Endothelial cell of umbilical vein (primary cell): ENCODE measurements at regions not wholly inside any gene's neighbourhood (a gene's known extent, or its start where the extent isn't known, plus 50 kb on each side); places are given as distances from the start of the nearest gene placed in this dataset.

Experiments
- BruUV-seq: library from RNA; stranded (reverse); fragments of 400-500 nt; replicated peaks from 2 replicates; lab custom pipeline; 2021; lab: Mats Ljungman, UMichigan
- CTCF ChIA-PET: fragments of 300-600, 350-600 bp; sonication (Branson Sonifier 250); formaldehyde crosslinking; loops from one replicate; lab custom pipeline; 2021; ENCODE audit warnings: antibody characterized with exemption, inconsistent platforms; lab: Charles Lee
- POLR2A ChIA-PET: fragments of 300-600, 350-600 bp; sonication (Branson Sonifier 250); formaldehyde crosslinking; loops from one replicate; lab custom pipeline; 2021; ENCODE audit warnings: antibody characterized with exemption, inconsistent platforms; lab: Charles Lee
- DNase-seq: peaks from one replicate; pipeline ENCODE4 v3.0.0-alpha.2; 2011; ENCODE audit warnings: low read depth, low spot score
- FAIRE-seq: peaks from 2 replicates; lab custom pipeline; 2011; peaks lifted over from hg19 to GRCh38; lab: Jason Lieb, UNC
- H2AFZ ChIP-seq: 2 replicates; pipeline ENCODE4 v1.6.0; 2012; ENCODE audit warnings: low read depth, low read length, control low read depth, inconsistent platforms
- H3K27ac ChIP-seq: 2 replicates; pipeline ENCODE4 v1.5.1; 2011; ENCODE audit warnings: low read depth, mild to moderate bottlenecking, control low read depth, low read length, moderate library complexity; ENCODE audit not compliant: insufficient read depth
- H3K27me3 ChIP-seq, 2 experiments: 2 replicates each; pipeline versions ENCODE4 v1.6.0 to v1.6.1; 2011; ENCODE audit warnings: low read length in 2 of 2, mixed read lengths in 1 of 2; ENCODE audit not compliant: control insufficient read depth in 2 of 2, insufficient read depth in 2 of 2
- H3K36me3 ChIP-seq, 2 experiments: 2 replicates in 1 of 2; 3 replicates in 1 of 2; pipeline ENCODE4 v1.5.1; 2011; ENCODE audit warnings: low read length in 2 of 2, mild to moderate bottlenecking in 1 of 2, moderate library complexity in 1 of 2; ENCODE audit not compliant: control insufficient read depth in 2 of 2, insufficient read depth in 2 of 2; ENCODE audit errors: extremely low read depth in 1 of 2
- H3K4me1 ChIP-seq: 3 replicates; pipeline ENCODE4 v1.5.1; 2011; ENCODE audit warnings: mild to moderate bottlenecking, low read length; ENCODE audit not compliant: control insufficient read depth, insufficient read depth; ENCODE audit errors: extremely low read depth
- H3K4me2 ChIP-seq: 2 replicates; pipeline ENCODE4 v1.6.1; 2011; ENCODE audit warnings: low read length, control low read depth, mixed read lengths; ENCODE audit not compliant: insufficient read depth
- H3K4me3 ChIP-seq, 3 experiments: fragments of 200-600 bp in 1 of 3; sonication (generic), shearing (Covaris generic) in 1 of 3; replicated peaks in 1 of 3; 2 replicates each; pipeline ENCODE4 v1.5.1; 2011 to 2016; ENCODE audit warnings: control low read depth in 3 of 3, low read length in 3 of 3, mild to moderate bottlenecking in 2 of 3, inconsistent platforms in 1 of 3, low read depth in 1 of 3, moderate library complexity in 1 of 3; ENCODE audit not compliant: insufficient read depth in 1 of 3
- H3K79me2 ChIP-seq: 2 replicates; pipeline ENCODE4 v1.6.0; 2012; ENCODE audit warnings: low read length, inconsistent platforms; ENCODE audit not compliant: control insufficient read depth, insufficient read depth
- H3K9ac ChIP-seq: replicated peaks from 2 replicates; pipeline ENCODE3; 2011; ENCODE audit warnings: low read length, control low read depth; ENCODE audit not compliant: insufficient read depth; ENCODE audit errors: extremely low read depth
- H3K9me1 ChIP-seq: replicated peaks from 3 replicates; pipeline ENCODE4 v1.6.0; 2011; ENCODE audit warnings: mild to moderate bottlenecking, low read length; ENCODE audit not compliant: control insufficient read depth, insufficient read depth; ENCODE audit errors: extremely low read depth
- H3K9me3 ChIP-seq: replicated peaks from 2 replicates; pipeline ENCODE4 v1.5.1; 2012; ENCODE audit warnings: low read length, inconsistent platforms; ENCODE audit not compliant: control insufficient read depth, insufficient read depth
- H4K20me1 ChIP-seq: replicated peaks from 2 replicates; pipeline ENCODE3; 2011; ENCODE audit warnings: mild to moderate bottlenecking, low read length; ENCODE audit not compliant: control insufficient read depth, insufficient read depth; ENCODE audit errors: extremely low read depth
- CTCF ChIP-seq, 2 donors: IDR thresholded peaks; 1 replicate in 1 of 2; 2 replicates in 1 of 2; pipeline ENCODE4 v1.5.1; 2011; ENCODE audit warnings: low read length in 2 of 2, mild to moderate bottlenecking in 2 of 2, moderate library complexity in 2 of 2, control low read depth in 1 of 2, inconsistent platforms in 1 of 2, low read depth in 1 of 2; ENCODE audit not compliant: insufficient read depth in 1 of 2; ENCODE audit errors: extremely low read depth in 1 of 2
- EZH2 ChIP-seq: IDR thresholded peaks from 2 replicates; pipeline ENCODE4 v1.6.1; 2012; ENCODE audit warnings: borderline replicate concordance, low read depth, mild to moderate bottlenecking, moderate library complexity, low read length, inconsistent platforms; ENCODE audit not compliant: severe bottlenecking
- FOS ChIP-seq: IDR thresholded peaks from 2 replicates; pipeline ENCODE4 v1.6.1; 2011; ENCODE audit warnings: mild to moderate bottlenecking, low read length, moderate library complexity, borderline replicate concordance; ENCODE audit not compliant: insufficient read depth
- GATA2 ChIP-seq: IDR thresholded peaks from 2 replicates; pipeline ENCODE4 v1.7.0; 2011; ENCODE audit warnings: low read depth, mild to moderate bottlenecking, moderate library complexity, mixed read lengths, low read length; ENCODE audit not compliant: insufficient read length, insufficient read depth
- JUN ChIP-seq: IDR thresholded peaks from 2 replicates; pipeline ENCODE4 v1.6.1; 2011; ENCODE audit warnings: borderline replicate concordance, low read depth; ENCODE audit not compliant: insufficient read length, insufficient read depth
- MYC ChIP-seq: IDR thresholded peaks from one replicate; pipeline ENCODE4 v1.6.1; 2011; ENCODE audit warnings: mild to moderate bottlenecking, low read depth, low read length
- POLR2A ChIP-seq: IDR thresholded peaks from 2 replicates; pipeline ENCODE4 v1.6.1; 2012; ENCODE audit warnings: low read depth, mild to moderate bottlenecking, control low read depth, low read length
- POLR2AphosphoS5 ChIP-seq: IDR thresholded peaks from 2 replicates; pipeline ENCODE4 v1.6.1; 2012; ENCODE audit warnings: low read depth, mild to moderate bottlenecking, control low read depth, low read length, moderate library complexity; ENCODE audit not compliant: insufficient read depth
- dilution Hi-C: fragments of 300-500 bp; cut with MboI; formaldehyde crosslinking; loops from one replicate; pipeline ENCODE4 v1.15.0; 2019; ENCODE audit warnings: low sequenced_read_pairs; ENCODE audit not compliant: extremely low pct_ligation_motif_present
- intact Hi-C: fragments of 100-400 bp; cut with micrococcal nuclease; formaldehyde crosslinking; loops from one replicate; pipeline ENCODE4 v1.10.0; 2022
- TF ChIP-seq, protein P1 (sequence below): IDR thresholded peaks from 2 replicates; pipeline ENCODE4 v1.6.1; 2011; ENCODE audit not compliant: insufficient read depth, insufficient read length

DNA sequence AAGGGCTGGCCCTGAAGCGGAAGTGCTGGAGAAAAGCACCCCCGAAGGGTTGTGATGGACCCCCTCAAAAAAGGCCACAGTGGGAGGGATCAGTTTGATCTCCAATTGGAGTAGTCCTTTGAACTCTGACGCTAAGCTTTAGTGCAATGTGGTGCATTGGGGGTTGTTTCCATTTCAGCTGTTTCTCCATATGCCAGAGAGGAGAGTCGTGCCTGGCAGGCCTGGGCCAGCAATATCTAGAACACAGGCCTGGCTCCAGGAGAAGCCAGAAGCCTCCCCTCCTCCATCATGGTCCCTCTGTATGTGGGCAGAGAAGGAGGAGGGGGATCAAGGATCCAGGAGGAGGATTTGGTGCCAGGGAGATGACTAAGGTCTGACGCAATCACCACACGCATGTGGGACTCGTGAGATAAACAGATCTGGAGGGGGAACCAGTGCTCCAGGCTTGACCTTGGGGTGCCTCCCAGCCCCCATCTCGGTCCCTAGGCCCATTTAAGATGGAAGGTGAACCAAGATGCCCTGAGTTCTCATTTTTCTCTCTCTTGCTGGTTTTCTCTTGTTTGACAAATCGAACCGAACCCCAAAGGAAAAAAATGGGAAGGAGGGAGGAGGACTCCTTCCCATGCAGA lies 517.4 kb upstream of the JARID2 start:
- Histone ChIP-seq H3K9ac (no peak overlapping the region), H3K9me1 (no peaks in the 10 kb centered on the region), H3K27me3 (no peaks in the 10 kb centered on the region), H3K4me3 (no peak overlapping the region), H3K4me1 (no peaks in the 10 kb centered on the region), H3K36me3 (no peaks in the 10 kb centered on the region), H3K27ac (no peak overlapping the region), H3K79me2 (no peaks in the 10 kb centered on the region), H3K9me3 (no peaks in the 10 kb centered on the region), H4K20me1 (no peaks in the 10 kb centered on the region), H2AFZ (no peak overlapping the region), H3K4me2 (no peak overlapping the region)
- no peak for TF ChIP-seq EZH2
- no peak for TF ChIP-seq GATA2
- TF ChIP-seq JUN = no peak
- no peak for TF ChIP-seq POLR2A
- no peak for TF ChIP-seq FOS
- TF ChIP-seq CTCF (IDR thresholded peaks at IDR 0.05; ENCODE audit: extremely low read depth in 1 of 2, insufficient read depth in 1 of 2, low read depth in 1 of 2, low read length in 2 of 2) = no peak
- no peak for TF ChIP-seq POLR2AphosphoS5
- TF ChIP-seq, protein P1, sequence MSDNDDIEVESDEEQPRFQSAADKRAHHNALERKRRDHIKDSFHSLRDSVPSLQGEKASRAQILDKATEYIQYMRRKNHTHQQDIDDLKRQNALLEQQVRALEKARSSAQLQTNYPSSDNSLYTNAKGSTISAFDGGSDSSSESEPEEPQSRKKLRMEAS = no peak
- TF ChIP-seq MYC = no peak
- DNase-seq = no peak
- dilution Hi-C loops = no loop called here
- ChIA-PET POLR2A (no interaction called here), CTCF (no interaction called here)
- intact Hi-C loops = no loop called here
- FAIRE-seq = no peak
- no TSS peak for BruUV-seq
